C4-2B (cell line): ENCODE measurements at regions not wholly inside any gene's neighbourhood (a gene's known extent, or its start where the extent isn't known, plus 50 kb on each side); places are given as distances from the start of the nearest gene placed in this dataset.

Experiments
- H3K27ac ChIP-seq: fragments of 450-650 bp; 2 replicates; pipeline ENCODE4 v1.5.1; 2017
- ZFX ChIP-seq: fragments of 450-650 bp; IDR thresholded peaks from 2 replicates; pipeline ENCODE4 v1.6.1; 2017
- TF ChIP-seq, protein P1 (sequence below): fragments of 450-650 bp; conservative IDR thresholded peaks from 2 replicates; pipeline ENCODE4 v1.5.1; 2017; ENCODE audit warnings: mild to moderate bottlenecking

DNA sequence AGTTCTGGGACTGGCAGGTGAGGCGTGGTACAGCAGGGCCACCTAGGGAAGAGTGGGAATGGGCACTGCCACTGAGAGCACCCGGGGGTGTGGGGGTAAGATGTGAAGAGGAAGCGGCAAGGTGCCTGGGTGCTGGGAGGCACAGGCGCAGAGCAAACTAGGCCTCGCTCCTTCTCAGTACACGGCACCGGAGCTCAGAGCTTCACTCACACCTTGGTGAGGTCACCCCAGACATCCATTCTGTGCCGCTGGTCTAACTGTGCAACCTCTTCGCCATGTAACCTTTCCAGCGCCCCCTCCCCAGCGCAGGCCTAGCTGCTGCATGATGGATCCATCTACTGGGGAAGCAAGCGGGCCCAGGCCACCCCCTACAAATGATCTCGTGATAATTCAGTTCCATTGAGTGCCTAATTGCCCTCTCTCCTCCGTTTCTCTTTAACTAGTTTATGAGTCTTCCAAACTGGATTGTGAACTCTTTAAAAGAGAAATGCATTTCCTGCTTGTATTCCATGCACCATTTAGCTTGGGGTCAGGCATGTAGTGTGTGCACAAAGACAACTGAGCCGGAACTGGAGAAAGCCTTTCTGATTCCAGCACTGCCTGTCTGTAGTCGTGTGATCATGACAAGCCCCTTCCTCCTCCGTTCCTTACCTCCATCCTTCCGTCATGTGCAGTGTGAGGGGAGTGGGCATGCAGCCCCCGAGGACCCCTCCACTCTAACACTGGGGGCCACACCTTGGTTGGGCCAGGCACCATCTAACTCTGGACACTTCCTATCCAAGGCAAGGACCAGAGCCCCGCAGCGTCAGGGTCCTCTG is 1475.2 kb downstream of the TBC1D22A start:
- no peak overlapping the region for H3K27ac ChIP-seq
- TF ChIP-seq, protein P1, sequence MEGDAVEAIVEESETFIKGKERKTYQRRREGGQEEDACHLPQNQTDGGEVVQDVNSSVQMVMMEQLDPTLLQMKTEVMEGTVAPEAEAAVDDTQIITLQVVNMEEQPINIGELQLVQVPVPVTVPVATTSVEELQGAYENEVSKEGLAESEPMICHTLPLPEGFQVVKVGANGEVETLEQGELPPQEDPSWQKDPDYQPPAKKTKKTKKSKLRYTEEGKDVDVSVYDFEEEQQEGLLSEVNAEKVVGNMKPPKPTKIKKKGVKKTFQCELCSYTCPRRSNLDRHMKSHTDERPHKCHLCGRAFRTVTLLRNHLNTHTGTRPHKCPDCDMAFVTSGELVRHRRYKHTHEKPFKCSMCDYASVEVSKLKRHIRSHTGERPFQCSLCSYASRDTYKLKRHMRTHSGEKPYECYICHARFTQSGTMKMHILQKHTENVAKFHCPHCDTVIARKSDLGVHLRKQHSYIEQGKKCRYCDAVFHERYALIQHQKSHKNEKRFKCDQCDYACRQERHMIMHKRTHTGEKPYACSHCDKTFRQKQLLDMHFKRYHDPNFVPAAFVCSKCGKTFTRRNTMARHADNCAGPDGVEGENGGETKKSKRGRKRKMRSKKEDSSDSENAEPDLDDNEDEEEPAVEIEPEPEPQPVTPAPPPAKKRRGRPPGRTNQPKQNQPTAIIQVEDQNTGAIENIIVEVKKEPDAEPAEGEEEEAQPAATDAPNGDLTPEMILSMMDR, result no peak
- no peak for TF ChIP-seq ZFX

DNA sequence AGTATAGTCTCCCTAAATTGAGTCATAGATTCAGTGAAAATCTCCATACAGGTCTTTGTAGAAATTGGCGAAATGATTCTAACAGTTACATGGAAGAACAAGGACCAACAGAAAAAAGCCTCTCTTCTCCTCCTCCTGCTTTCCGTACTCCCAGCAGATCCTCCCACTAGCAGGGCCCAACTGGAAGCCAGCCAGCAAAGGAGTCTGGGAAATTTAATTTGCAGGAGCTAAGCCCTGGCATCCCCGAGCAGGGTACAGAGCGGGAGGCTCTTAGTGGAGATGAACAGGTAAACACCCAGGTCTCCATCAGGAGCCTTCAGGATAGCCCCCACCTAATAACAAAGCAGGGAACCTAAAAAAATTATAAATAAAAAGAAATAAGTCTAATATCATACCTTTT is 1473.8 kb downstream of the TBC1D22A start:
- H3K27ac ChIP-seq, result no peak overlapping the region

DNA sequence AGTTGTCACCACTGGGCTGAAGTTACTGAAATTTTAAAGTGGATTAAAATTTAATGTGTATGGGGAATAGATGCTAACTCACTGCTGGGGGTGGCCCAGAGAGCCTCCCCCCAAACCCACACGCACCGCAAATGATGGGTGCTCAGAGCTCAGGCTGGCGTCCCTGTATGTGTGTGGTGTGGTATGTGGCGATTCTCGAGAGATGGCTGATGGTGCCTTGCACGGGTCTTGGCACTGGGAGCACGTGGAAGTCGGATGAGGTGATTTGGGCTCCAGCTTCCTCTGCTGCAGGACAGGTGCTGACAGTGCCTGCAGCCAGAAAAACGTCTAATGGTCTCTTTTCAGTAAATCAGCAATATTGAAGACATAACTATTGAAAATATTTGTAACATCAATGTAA is 1473.3 kb downstream of the TBC1D22A start:
- H3K27ac ChIP-seq, result no peak overlapping the region
- no peak for TF ChIP-seq ZFX
- TF ChIP-seq, protein P1, result no peak

More for the DNA sequence above, 1473.8 kb downstream of the TBC1D22A start:
- no peak for TF ChIP-seq ZFX
- TF ChIP-seq, protein P1, result no peak

DNA sequence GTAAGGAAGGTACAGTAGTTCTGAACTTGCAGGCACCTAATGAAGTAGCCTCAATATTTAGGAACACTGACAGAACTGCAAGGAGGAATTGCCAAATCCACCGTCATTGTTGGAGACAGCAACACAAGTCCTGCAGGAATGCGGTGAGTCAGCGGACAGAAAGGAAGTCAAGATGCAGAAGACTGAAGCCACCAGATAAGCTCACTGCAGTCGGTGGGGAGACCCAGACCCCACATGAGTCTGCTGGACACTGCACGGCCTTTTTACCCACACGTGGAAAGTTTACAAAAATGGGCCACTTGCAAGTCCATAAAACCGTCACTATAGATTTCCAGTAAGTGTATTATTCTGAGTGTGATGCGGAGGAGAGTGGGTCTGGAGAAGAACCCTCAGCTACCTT is 1471.6 kb downstream of the TBC1D22A start:
- TF ChIP-seq, protein P1, result no peak
- no peak for TF ChIP-seq ZFX
- no peak overlapping the region for H3K27ac ChIP-seq

DNA sequence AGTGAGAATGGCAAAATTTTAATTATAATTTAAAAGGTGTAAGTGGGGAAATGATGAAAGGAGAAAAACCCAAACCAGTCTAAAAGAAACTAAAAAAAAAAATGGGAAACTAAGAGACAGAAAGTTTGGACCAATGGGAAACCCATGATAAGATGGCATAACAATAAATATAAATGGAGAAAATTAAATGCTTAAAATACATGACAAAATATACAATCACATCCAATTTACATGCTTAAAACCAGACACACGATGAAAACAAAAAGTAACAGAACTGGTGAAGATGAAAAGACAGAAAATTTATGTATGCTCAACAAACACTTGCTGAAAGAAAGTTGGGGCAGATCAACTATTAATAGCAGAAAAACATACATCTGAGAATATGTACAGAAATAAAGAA is 1471.1 kb downstream of the TBC1D22A start:
- TF ChIP-seq, protein P1, result no peak
- TF ChIP-seq ZFX, result no peak
- no peak overlapping the region for H3K27ac ChIP-seq

DNA sequence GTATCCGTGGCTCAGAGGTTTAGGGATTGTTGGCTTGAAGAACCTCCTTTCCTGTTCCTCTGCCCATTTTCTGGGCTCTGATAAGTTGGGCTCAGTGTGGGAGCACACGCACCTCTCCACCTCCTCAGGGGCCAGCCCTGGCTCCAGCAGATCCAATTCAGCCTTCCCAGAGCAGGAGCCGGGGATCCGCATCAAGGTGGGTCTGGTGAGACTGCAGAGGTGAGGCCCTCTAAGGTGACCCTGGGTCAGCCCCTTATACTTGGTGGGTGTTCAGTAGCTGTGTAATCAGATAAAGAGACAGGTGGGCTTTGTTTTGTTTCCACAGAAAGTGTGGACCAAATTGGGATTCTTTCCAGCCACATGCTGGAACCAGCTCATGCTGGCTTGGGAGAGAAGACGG is 1466.0 kb downstream of the TBC1D22A start:
- no peak overlapping the region for H3K27ac ChIP-seq

More for the DNA sequence above, 1466.0 kb downstream of the TBC1D22A start:
- no peak for TF ChIP-seq ZFX
- TF ChIP-seq, protein P1, result no peak
